SKM-1 treated with dmso at 0.1 percent for 144 hours (cell line): ENCODE measurements at regions not wholly inside any gene's neighbourhood (a gene's known extent, or its start where the extent isn't known, plus 50 kb on each side); places are given as distances from the start of the nearest gene placed in this dataset.
"Not testable (repeated sequence)": the region's sequence is repeated elsewhere in the genome, so short reads cannot be mapped to it uniquely, and the experiment has no call there.

ENCODE experiments used
- DNase-seq: peaks from one replicate; lab custom pipeline; 2025; ENCODE audit not compliant: unreplicated experiment; lab: John Stamatoyannopoulos, UW

- no peak for DNase-seq
These were observed 50.9 kb downstream of the ANXA2R start for GRCh38 chr5:42989190-42989589.

- no peak for DNase-seq
These were observed 51.6 kb downstream of the ANXA2R start for GRCh38 chr5:42988568-42988967.

- no peak for DNase-seq
These were observed 54.7 kb downstream of the ANXA2R start for GRCh38 chr5:42985129-42986037.

GRCh38 chr5:42984307-42984706, 55.8 kb downstream of the ANXA2R start:
- DNase-seq = no peak

GRCh38 chr5:42982107-42982622, 58.0 kb downstream of the ANXA2R start:
- no peak for DNase-seq

GRCh38 chr5:42981417-42982106, 58.6 kb downstream of the ANXA2R start:
- not testable (repeated sequence) for DNase-seq

GRCh38 chr5:42981015-42981414, 59.1 kb downstream of the ANXA2R start:
- DNase-seq = not testable (repeated sequence)

GRCh38 chr5:42980391-42980790, 59.7 kb downstream of the ANXA2R start:
- not testable (repeated sequence) for DNase-seq

GRCh38 chr5:42979242-42979641, 60.9 kb downstream of the ANXA2R start:
- not testable (repeated sequence) for DNase-seq

GRCh38 chr5:42974536-42974935, 65.6 kb downstream of the ANXA2R start:
- no peak for DNase-seq

- DNase-seq = no peak
These were observed 69.2 kb downstream of the ANXA2R start for GRCh38 chr5:42970636-42971559.

GRCh38 chr5:42965934-42966333, 74.2 kb downstream of the ANXA2R start:
- DNase-seq = no peak

GRCh38 chr5:42963412-42963811, 76.7 kb downstream of the ANXA2R start:
- DNase-seq = no peak

GRCh38 chr5:42962124-42962523, 78.0 kb downstream of the ANXA2R start:
- no peak for DNase-seq

- no peak for DNase-seq
These were observed 79.6 kb downstream of the ANXA2R start for GRCh38 chr5:42960506-42960905.

GRCh38 chr5:42956551-42956950, 83.6 kb downstream of the ANXA2R start:
- no peak for DNase-seq

GRCh38 chr5:42953041-42953440, 87.1 kb downstream of the ANXA2R start:
- DNase-seq = no peak

- DNase-seq = no peak
These were observed 87.5 kb downstream of the ANXA2R start for GRCh38 chr5:42952578-42952974.

GRCh38 chr5:42951293-42951840, 88.8 kb downstream of the ANXA2R start:
- DNase-seq = no peak

- peak; percentile 89 for DNase-seq
These were observed 89.4 kb downstream of the ANXA2R start for GRCh38 chr5:42950456-42951292.
